Glomerular endothelial cell (primary cell): ENCODE measurements at regions not wholly inside any gene's neighbourhood (a gene's known extent, or its start where the extent isn't known, plus 50 kb on each side); places are given as distances from the start of the nearest gene placed in this dataset.

ENCODE experiments used
- DNase-seq: peaks from one replicate; pipeline ENCODE4 v3.0.0-alpha.2; 2011; ENCODE audit warnings: low read depth, low spot score; ENCODE audit errors: extremely low read depth

DNA sequence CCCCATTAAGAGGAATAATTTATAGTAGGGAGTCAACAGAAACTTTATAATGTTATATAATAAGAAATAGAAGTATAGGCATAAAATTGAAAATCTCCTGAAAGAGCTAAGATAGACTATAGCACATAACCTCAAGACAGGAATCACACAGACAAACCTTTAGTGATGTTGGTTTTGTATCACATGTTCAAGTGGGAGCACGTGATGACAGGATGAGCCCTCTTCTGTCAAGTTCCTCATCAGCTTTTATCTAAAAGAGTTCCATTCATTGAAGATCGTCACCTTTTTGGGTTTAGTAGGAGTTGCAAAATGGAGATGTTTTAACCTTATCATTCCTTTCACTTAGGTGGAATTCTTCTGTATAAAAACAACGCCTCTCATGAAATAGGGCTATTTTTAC, 127.0 kb downstream of the MCHR2 start:
- DNase-seq: no peak

DNA sequence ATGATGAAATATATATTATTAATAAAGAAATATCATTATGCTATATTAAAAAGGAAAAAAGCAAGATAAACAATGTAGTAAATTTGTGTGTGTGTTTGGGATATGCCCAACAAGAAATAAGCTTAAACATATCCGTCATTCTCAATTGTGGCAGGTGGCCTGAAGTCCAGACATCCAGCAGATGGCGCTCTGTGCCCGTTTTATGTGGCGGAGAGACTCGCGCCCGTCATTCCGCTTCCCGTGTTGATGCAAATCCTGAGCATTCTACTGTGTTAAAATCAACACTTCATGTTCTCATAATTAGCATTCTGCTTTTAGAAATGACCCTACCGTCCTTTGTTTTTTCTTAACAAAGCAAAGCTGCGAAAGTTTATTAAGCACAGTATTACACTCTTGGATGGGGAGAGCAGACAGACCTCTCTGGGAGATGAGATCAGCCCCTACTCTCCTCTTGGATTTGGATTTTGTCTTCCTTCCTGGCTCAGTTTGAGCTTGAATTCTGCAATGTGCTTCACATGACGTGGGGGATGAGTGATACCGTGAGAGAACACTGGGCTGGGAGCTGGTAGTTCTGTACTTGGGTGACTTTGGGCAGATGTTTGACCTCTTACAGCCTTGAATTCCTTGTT, 125.8 kb downstream of the MCHR2 start:
- DNase-seq: peak; percentile 42
